ENCODE measurements at regions not wholly inside any gene's neighbourhood (a gene's known extent, or its start where the extent isn't known, plus 50 kb on each side); places are given as distances from the start of the nearest gene placed in this dataset.

- ChIA-PET CTCF (no interaction called here), POLR2A (no interaction called here)
- Mint-ChIP-seq H3K9me3 (peaks cover 0 to 1% (median 0%) of the 10 kb centered on the region in 11 donors), H3K4me1 (peaks cover 0 to 2% (median 0%) of the 10 kb centered on the region in 7 donors), H3K27ac (no peak overlapping the region), H3K4me3 (no peak overlapping the region), H3K36me3 (no peaks in the 10 kb centered on the region), H3K27me3 (peaks cover 0 to 14% (median 4%) of the 10 kb centered on the region in 5 donors)
- ATAC-seq (no peak), DNase-seq (no peak)
- H3K4me3 ChIP-seq (ENCODE audit: low read length), result no peak overlapping the region
- H3K9me3 ChIP-seq (ENCODE audit: control insufficient read depth in 2 of 3, low read length in 3 of 3), result no peaks in the 10 kb centered on the region
- H3K36me3 ChIP-seq (ENCODE audit: control insufficient read depth in 2 of 3, insufficient read depth in 3 of 3, low read length in 3 of 3), result no peaks in the 10 kb centered on the region
- H3K4me1 ChIP-seq (ENCODE audit: control insufficient read depth in 2 of 2, insufficient read depth in 2 of 2, low read length in 2 of 2), result no peaks in the 10 kb centered on the region
- H3K27me3 ChIP-seq (ENCODE audit: control insufficient read depth in 2 of 2, insufficient read depth in 2 of 2, low read length in 2 of 2), result no peaks in the 10 kb centered on the region
- no peak overlapping the region for H3K27ac ChIP-seq (ENCODE audit: low read depth, low read length)
- intact Hi-C loops (cut with micrococcal nuclease), result no loop called here
Observed at GRCh38 chr11:32531528-32531927, 52.1 kb upstream of the EIF3M start.

- peaks cover 0 to 2% (median 0%) of the 10 kb centered on the region in 7 donors for H3K4me1 Mint-ChIP-seq
- ATAC-seq (no peak), DNase-seq (no peak)
- Histone ChIP-seq H3K27me3 (ENCODE audit: control insufficient read depth in 2 of 2, insufficient read depth in 2 of 2, low read length in 2 of 2) (no peaks in the 10 kb centered on the region), H3K4me1 (ENCODE audit: control insufficient read depth in 2 of 2, insufficient read depth in 2 of 2, low read length in 2 of 2) (no peaks in the 10 kb centered on the region), H3K4me3 (ENCODE audit: low read length) (no peak overlapping the region), H3K27ac (ENCODE audit: low read depth, low read length) (no peak overlapping the region), H3K9me3 (ENCODE audit: control insufficient read depth in 2 of 3, low read length in 3 of 3) (no peaks in the 10 kb centered on the region), H3K36me3 (ENCODE audit: control insufficient read depth in 2 of 3, insufficient read depth in 3 of 3, low read length in 3 of 3) (no peaks in the 10 kb centered on the region)
- peaks cover 0 to 14% (median 6%) of the 10 kb centered on the region in 5 donors for H3K27me3 Mint-ChIP-seq
- POLR2A ChIA-PET, result no interaction called here
- CTCF ChIA-PET, result no interaction called here
- peaks cover 0 to 2% (median 0%) of the 10 kb centered on the region in 11 donors for H3K9me3 Mint-ChIP-seq
- no peak overlapping the region for H3K4me3 Mint-ChIP-seq
- H3K27ac Mint-ChIP-seq, result no peak overlapping the region
- no peaks in the 10 kb centered on the region for H3K36me3 Mint-ChIP-seq
- intact Hi-C loops (cut with micrococcal nuclease), result no loop called here
Observed at GRCh38 chr11:32529994-32530588, 53.5 kb upstream of the EIF3M start.

GRCh38 chr11:32527261-32528175 lies 56.1 kb upstream of the EIF3M start:
- CTCF ChIA-PET, result no interaction called here
- Histone ChIP-seq H3K4me1 (ENCODE audit: control insufficient read depth in 2 of 2, insufficient read depth in 2 of 2, low read length in 2 of 2) (no peaks in the 10 kb centered on the region), H3K27me3 (ENCODE audit: control insufficient read depth in 2 of 2, insufficient read depth in 2 of 2, low read length in 2 of 2) (no peaks in the 10 kb centered on the region), H3K36me3 (ENCODE audit: control insufficient read depth in 2 of 3, insufficient read depth in 3 of 3, low read length in 3 of 3) (no peaks in the 10 kb centered on the region), H3K4me3 (ENCODE audit: low read length) (no peak overlapping the region), H3K9me3 (ENCODE audit: control insufficient read depth in 2 of 3, low read length in 3 of 3) (no peaks in the 10 kb centered on the region), H3K27ac (ENCODE audit: low read depth, low read length) (no peak overlapping the region)
- H3K4me1 Mint-ChIP-seq, result peaks cover 0 to 2% (median 0%) of the 10 kb centered on the region in 7 donors
- H3K27me3 Mint-ChIP-seq, result peaks cover 0 to 8% (median 6%) of the 10 kb centered on the region in 5 donors
- DNase-seq, result no peak
- H3K27ac Mint-ChIP-seq, result no peak overlapping the region
- H3K36me3 Mint-ChIP-seq, result no peaks in the 10 kb centered on the region
- H3K9me3 Mint-ChIP-seq, result peaks cover 0 to 7% (median 0%) of the 10 kb centered on the region in 11 donors
- POLR2A ChIA-PET, result no interaction called here
- H3K4me3 Mint-ChIP-seq, result no peak overlapping the region
- no peak for ATAC-seq
- intact Hi-C loops (cut with micrococcal nuclease), result no loop called here

- H3K4me3 ChIP-seq (ENCODE audit: low read length), result no peak overlapping the region
- Mint-ChIP-seq H3K36me3 (no peaks in the 10 kb centered on the region), H3K9me3 (peaks cover 0 to 7% (median 0%) of the 10 kb centered on the region in 11 donors), H3K27ac (no peak overlapping the region), H3K4me1 (peaks cover 0 to 2% (median 0%) of the 10 kb centered on the region in 7 donors), H3K4me3 (no peak overlapping the region), H3K27me3 (peaks cover 0 to 6% (median 5%) of the 10 kb centered on the region in 5 donors)
- intact Hi-C loops (cut with micrococcal nuclease), result no loop called here
- ATAC-seq, result no peak
- no peaks in the 10 kb centered on the region for H3K27me3 ChIP-seq (ENCODE audit: control insufficient read depth in 2 of 2, insufficient read depth in 2 of 2, low read length in 2 of 2)
- H3K4me1 ChIP-seq (ENCODE audit: control insufficient read depth in 2 of 2, insufficient read depth in 2 of 2, low read length in 2 of 2), result no peaks in the 10 kb centered on the region
- no peaks in the 10 kb centered on the region for H3K36me3 ChIP-seq (ENCODE audit: control insufficient read depth in 2 of 3, insufficient read depth in 3 of 3, low read length in 3 of 3)
- no peak for DNase-seq
- ChIA-PET POLR2A (no interaction called here), CTCF (no interaction called here)
- H3K27ac ChIP-seq (ENCODE audit: low read depth, low read length), result no peak overlapping the region
- no peaks in the 10 kb centered on the region for H3K9me3 ChIP-seq (ENCODE audit: control insufficient read depth in 2 of 3, low read length in 3 of 3)
Observed at GRCh38 chr11:32526760-32527159, 56.9 kb upstream of the EIF3M start.

- Histone ChIP-seq H3K9me3 (ENCODE audit: control insufficient read depth in 2 of 3, low read length in 3 of 3) (no peaks in the 10 kb centered on the region), H3K4me1 (ENCODE audit: control insufficient read depth in 2 of 2, insufficient read depth in 2 of 2, low read length in 2 of 2) (no peaks in the 10 kb centered on the region), H3K4me3 (ENCODE audit: low read length) (no peak overlapping the region), H3K36me3 (ENCODE audit: control insufficient read depth in 2 of 3, insufficient read depth in 3 of 3, low read length in 3 of 3) (no peaks in the 10 kb centered on the region), H3K27ac (ENCODE audit: low read depth, low read length) (no peak overlapping the region), H3K27me3 (ENCODE audit: control insufficient read depth in 2 of 2, insufficient read depth in 2 of 2, low read length in 2 of 2) (no peaks in the 10 kb centered on the region)
- ChIA-PET POLR2A (no interaction called here), CTCF (no interaction called here)
- no peak overlapping the region for H3K27ac Mint-ChIP-seq
- DNase-seq (no peak), ATAC-seq (no peak)
- H3K4me1 Mint-ChIP-seq, result peaks cover 0 to 6% (median 0%) of the 10 kb centered on the region in 7 donors
- peaks cover 0 to 39% (median 26%) of the 10 kb centered on the region in 5 donors for H3K27me3 Mint-ChIP-seq
- peaks cover 0 to 3% (median 0%) of the 10 kb centered on the region in 5 donors for H3K36me3 Mint-ChIP-seq
- peaks cover 0 to 6% (median 0%) of the 10 kb centered on the region in 11 donors for H3K9me3 Mint-ChIP-seq
- H3K4me3 Mint-ChIP-seq, result no peak overlapping the region
- intact Hi-C loops (cut with micrococcal nuclease), result no loop called here
Observed at GRCh38 chr11:32511926-32512325, 71.7 kb upstream of the EIF3M start.

GRCh38 chr11:32510039-32510438 lies 73.6 kb upstream of the EIF3M start:
- no peaks in the 10 kb centered on the region for H3K9me3 ChIP-seq (ENCODE audit: control insufficient read depth in 2 of 3, low read length in 3 of 3)
- ChIA-PET CTCF (no interaction called here), POLR2A (no interaction called here)
- Mint-ChIP-seq H3K9me3 (no peaks in the 10 kb centered on the region), H3K27me3 (peaks cover 0 to 37% (median 26%) of the 10 kb centered on the region in 5 donors), H3K36me3 (peaks cover 0 to 3% (median 0%) of the 10 kb centered on the region in 5 donors), H3K4me3 (no peak overlapping the region), H3K27ac (no peak overlapping the region), H3K4me1 (peaks cover 0 to 6% (median 0%) of the 10 kb centered on the region in 7 donors)
- H3K27ac ChIP-seq (ENCODE audit: low read depth, low read length), result no peak overlapping the region
- H3K4me3 ChIP-seq (ENCODE audit: low read length), result no peak overlapping the region
- ATAC-seq, result no peak
- no peaks in the 10 kb centered on the region for H3K36me3 ChIP-seq (ENCODE audit: control insufficient read depth in 2 of 3, insufficient read depth in 3 of 3, low read length in 3 of 3)
- no peaks in the 10 kb centered on the region for H3K27me3 ChIP-seq (ENCODE audit: control insufficient read depth in 2 of 2, insufficient read depth in 2 of 2, low read length in 2 of 2)
- no peaks in the 10 kb centered on the region for H3K4me1 ChIP-seq (ENCODE audit: control insufficient read depth in 2 of 2, insufficient read depth in 2 of 2, low read length in 2 of 2)
- intact Hi-C loops (cut with micrococcal nuclease), result no loop called here
- no peak for DNase-seq
